ENCODE measurements at regions not wholly inside any gene's neighbourhood (a gene's known extent, or its start where the extent isn't known, plus 50 kb on each side); places are given as distances from the start of the nearest gene placed in this dataset.

DNA sequence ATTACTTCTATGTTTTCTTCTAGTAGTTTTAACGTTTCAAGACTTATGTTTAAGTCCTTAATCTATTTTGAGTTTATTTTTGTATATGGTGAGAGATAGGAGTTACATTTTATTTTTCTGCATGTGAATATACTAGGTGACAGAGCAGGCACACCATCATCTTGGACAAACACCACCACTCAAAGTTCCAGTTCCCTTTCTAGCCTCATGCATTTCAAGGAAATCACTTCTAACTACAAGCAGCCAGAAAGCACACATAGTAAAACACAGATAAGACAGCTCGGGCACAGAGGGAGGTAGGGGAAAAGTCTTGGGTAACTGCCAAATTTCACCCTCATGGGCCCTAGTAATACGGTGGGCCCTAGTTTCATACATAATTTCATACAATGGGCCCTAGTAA, 609.4 kb upstream of the HS3ST5 start (continued):
- TF ChIP-seq, protein P1, sequence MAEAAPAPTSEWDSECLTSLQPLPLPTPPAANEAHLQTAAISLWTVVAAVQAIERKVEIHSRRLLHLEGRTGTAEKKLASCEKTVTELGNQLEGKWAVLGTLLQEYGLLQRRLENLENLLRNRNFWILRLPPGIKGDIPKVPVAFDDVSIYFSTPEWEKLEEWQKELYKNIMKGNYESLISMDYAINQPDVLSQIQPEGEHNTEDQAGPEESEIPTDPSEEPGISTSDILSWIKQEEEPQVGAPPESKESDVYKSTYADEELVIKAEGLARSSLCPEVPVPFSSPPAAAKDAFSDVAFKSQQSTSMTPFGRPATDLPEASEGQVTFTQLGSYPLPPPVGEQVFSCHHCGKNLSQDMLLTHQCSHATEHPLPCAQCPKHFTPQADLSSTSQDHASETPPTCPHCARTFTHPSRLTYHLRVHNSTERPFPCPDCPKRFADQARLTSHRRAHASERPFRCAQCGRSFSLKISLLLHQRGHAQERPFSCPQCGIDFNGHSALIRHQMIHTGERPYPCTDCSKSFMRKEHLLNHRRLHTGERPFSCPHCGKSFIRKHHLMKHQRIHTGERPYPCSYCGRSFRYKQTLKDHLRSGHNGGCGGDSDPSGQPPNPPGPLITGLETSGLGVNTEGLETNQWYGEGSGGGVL (CRISPR knock-in tag; IDR thresholded peaks at IDR 0.05), result no peak
- TF ChIP-seq FOXK2 (conservative IDR thresholded peaks at IDR 0.05 in 1 of 2, IDR thresholded peaks at IDR 0.05 in 1 of 2; ENCODE audit: low read depth in 2 of 2) (no peak), CHD1 (IDR thresholded peaks at IDR 0.05; ENCODE audit: low read length) (no peak), ZNF717 (CRISPR knock-in tag; IDR thresholded peaks at IDR 0.05) (no peak), CBFB (CRISPR knock-in tag; IDR thresholded peaks at IDR 0.05) (no peak), BACH1 (tag; IDR thresholded peaks at IDR 0.05) (no peak), RBM14 (IDR thresholded peaks at IDR 0.05; ENCODE audit: borderline replicate concordance, insufficient read depth, low read depth, low read length) (no peak), TAF15 (IDR thresholded peaks at IDR 0.05; ENCODE audit: low read depth, low read length) (no peak), CEBPG (CRISPR knock-in tag; IDR thresholded peaks at IDR 0.05) (no peak), CEBPG (tag; conservative IDR thresholded peaks at IDR 0.05 in 1 of 2, IDR thresholded peaks at IDR 0.05 in 1 of 2) (no peak), ELF2 (CRISPR knock-in tag; IDR thresholded peaks at IDR 0.05) (no peak)

DNA sequence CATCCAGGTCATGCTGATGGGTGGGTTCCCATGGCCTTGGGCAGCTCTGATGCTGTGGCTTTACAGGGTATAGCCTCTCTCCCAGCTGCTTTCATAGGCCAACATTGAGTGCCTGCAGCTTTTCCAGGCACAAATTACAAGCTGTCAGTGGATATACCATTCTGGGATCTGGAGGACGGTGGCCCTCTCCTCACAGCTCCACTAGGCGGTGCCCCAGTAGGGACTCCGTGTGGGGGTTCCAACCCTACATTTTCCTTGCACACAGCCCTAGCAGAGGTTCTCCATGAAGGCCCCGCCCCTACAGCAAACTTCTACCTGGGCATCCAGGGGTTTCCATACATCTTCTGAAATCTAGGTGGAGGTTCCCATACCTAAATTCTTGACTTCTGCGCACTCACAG, 602.6 kb upstream of the HS3ST5 start:
- ChIA-PET POLR2A (no interaction called here), CTCF (ENCODE audit: low intra/inter-chr PET ratio) (no interaction called here)
- Histone ChIP-seq H3K9me1 (ENCODE audit: control insufficient read depth, insufficient read depth, low read length) (no peaks in the 10 kb centered on the region), H3K4me2 (ENCODE audit: insufficient read depth, low read length) (no peak overlapping the region), H3K79me2 (ENCODE audit: control insufficient read depth, insufficient read depth, low read length) (no peaks in the 10 kb centered on the region), H3K4me1 (replicated peaks in 1 of 2; ENCODE audit: control insufficient read depth in 2 of 2, insufficient read depth in 2 of 2, low read length in 2 of 2) (no peaks in the 10 kb centered on the region), H3K27ac (ENCODE audit: extremely low read depth, low read depth, low read length) (no peak overlapping the region), H4K20me1 (replicated peaks; ENCODE audit: control insufficient read depth, insufficient read depth, low read length) (no peaks in the 10 kb centered on the region), H3K36me3 (ENCODE audit: control insufficient read depth, insufficient read depth, low read length) (no peaks in the 10 kb centered on the region), H3K27me3 (ENCODE audit: control insufficient read depth in 2 of 2, insufficient read depth in 2 of 2, low read length in 2 of 2) (no peaks in the 10 kb centered on the region), H3K9me3 (replicated peaks; ENCODE audit: control insufficient read depth, insufficient read depth, low read depth, low read length) (no peaks in the 10 kb centered on the region; the same call in 1 of the 2 replicates), H3K9ac (ENCODE audit: insufficient read depth in 1 of 2, low read depth in 2 of 2, low read length in 2 of 2) (no peak overlapping the region), H3K4me3 (no peak overlapping the region), H2AFZ (ENCODE audit: low read depth, low read length) (no peak overlapping the region)
- no peak for DNase-seq (ENCODE audit: extremely low read depth in 1 of 4, low spot score in 3 of 4)
- FAIRE-seq, result no peak
- in situ Hi-C loops (cut with MboI), result no loop called here
- no TSS peak for BruUV-seq (replicated peaks)
- no peak for ATAC-seq
- intact Hi-C loops (cut with micrococcal nuclease), result no loop called here
- WGBS (ENCODE audit: insufficient coverage, low coverage, missing lambda C conversion rate), result 4% methylated on average over 3 of the region's 5 CpGs
- no peak for TF ChIP-seq ZBTB8A (IDR thresholded peaks at IDR 0.05; ENCODE audit: partially characterized antibody)
- no peak for TF ChIP-seq PHTF2 (CRISPR knock-in tag; IDR thresholded peaks at IDR 0.05)
- TF ChIP-seq, protein P2, sequence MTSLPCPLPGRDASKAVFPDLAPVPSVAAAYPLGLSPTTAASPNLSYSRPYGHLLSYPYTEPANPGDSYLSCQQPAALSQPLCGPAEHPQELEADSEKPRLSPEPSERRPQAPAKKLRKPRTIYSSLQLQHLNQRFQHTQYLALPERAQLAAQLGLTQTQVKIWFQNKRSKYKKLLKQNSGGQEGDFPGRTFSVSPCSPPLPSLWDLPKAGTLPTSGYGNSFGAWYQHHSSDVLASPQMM (CRISPR knock-in tag; IDR thresholded peaks at IDR 0.05), result no peak
- TF ChIP-seq SLC30A9 (CRISPR knock-in tag; IDR thresholded peaks at IDR 0.05), result no peak
- no peak for TF ChIP-seq CHD2 (IDR thresholded peaks at IDR 0.05; ENCODE audit: low read depth, low read length)
- no peak for TF ChIP-seq KAT7 (CRISPR knock-in tag; IDR thresholded peaks at IDR 0.05; ENCODE audit: borderline replicate concordance)
- TF ChIP-seq TAF1 (IDR thresholded peaks at IDR 0.05; ENCODE audit: control insufficient read depth, extremely low read depth, insufficient read depth, low read length, severe bottlenecking), result no peak
- TF ChIP-seq NFE2L1 (tag; IDR thresholded peaks at IDR 0.05; ENCODE audit: borderline replicate concordance, low read depth), result no peak
- TF ChIP-seq, protein P3, sequence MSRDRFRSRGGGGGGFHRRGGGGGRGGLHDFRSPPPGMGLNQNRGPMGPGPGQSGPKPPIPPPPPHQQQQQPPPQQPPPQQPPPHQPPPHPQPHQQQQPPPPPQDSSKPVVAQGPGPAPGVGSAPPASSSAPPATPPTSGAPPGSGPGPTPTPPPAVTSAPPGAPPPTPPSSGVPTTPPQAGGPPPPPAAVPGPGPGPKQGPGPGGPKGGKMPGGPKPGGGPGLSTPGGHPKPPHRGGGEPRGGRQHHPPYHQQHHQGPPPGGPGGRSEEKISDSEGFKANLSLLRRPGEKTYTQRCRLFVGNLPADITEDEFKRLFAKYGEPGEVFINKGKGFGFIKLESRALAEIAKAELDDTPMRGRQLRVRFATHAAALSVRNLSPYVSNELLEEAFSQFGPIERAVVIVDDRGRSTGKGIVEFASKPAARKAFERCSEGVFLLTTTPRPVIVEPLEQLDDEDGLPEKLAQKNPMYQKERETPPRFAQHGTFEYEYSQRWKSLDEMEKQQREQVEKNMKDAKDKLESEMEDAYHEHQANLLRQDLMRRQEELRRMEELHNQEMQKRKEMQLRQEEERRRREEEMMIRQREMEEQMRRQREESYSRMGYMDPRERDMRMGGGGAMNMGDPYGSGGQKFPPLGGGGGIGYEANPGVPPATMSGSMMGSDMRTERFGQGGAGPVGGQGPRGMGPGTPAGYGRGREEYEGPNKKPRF (IDR thresholded peaks at IDR 0.05; ENCODE audit: low read depth, low read length), result no peak

All from K562 (cell line).